IPS-NIHi7 (cell line): ENCODE measurements at regions not wholly inside any gene's neighbourhood (a gene's known extent, or its start where the extent isn't known, plus 50 kb on each side); places are given as distances from the start of the nearest gene placed in this dataset.

Experiments
- DNase-seq: peaks from one replicate; pipeline ENCODE4 v3.0.0; 2012; ENCODE audit warnings: mixed read lengths; ENCODE audit errors: extremely low spot score

GRCh38 chr7:79714081-79714480 lies 260.6 kb upstream of the MAGI2 start:
- no peak for DNase-seq

- no peak for DNase-seq
Measured at GRCh38 chr7:79713276-79713675, 259.8 kb upstream of the MAGI2 start.

GRCh38 chr7:79711660-79712059 lies 258.2 kb upstream of the MAGI2 start:
- no peak for DNase-seq

GRCh38 chr7:79709574-79710409 lies 256.3 kb upstream of the MAGI2 start:
- peak; percentile 8 for DNase-seq

GRCh38 chr7:79702116-79702515 lies 248.6 kb upstream of the MAGI2 start:
- no peak for DNase-seq

GRCh38 chr7:79692015-79692414 lies 238.5 kb upstream of the MAGI2 start:
- no peak for DNase-seq

GRCh38 chr7:79691074-79691473 lies 237.6 kb upstream of the MAGI2 start:
- DNase-seq = no peak

GRCh38 chr7:79684384-79684783 lies 230.9 kb upstream of the MAGI2 start:
- DNase-seq = no peak

GRCh38 chr7:79683916-79684315 lies 230.4 kb upstream of the MAGI2 start:
- no peak for DNase-seq

GRCh38 chr7:79683185-79683890 lies 229.9 kb upstream of the MAGI2 start:
- no peak for DNase-seq

GRCh38 chr7:79681454-79681853 lies 228.0 kb upstream of the MAGI2 start:
- DNase-seq = no peak

- DNase-seq = no peak
Measured at GRCh38 chr7:79673969-79674368, 220.5 kb upstream of the MAGI2 start.

- DNase-seq = no peak
Measured at GRCh38 chr7:79673421-79673820, 220.0 kb upstream of the MAGI2 start.

GRCh38 chr7:79668292-79668691 lies 214.8 kb upstream of the MAGI2 start:
- DNase-seq = no peak

GRCh38 chr7:79666472-79666871 lies 213.0 kb upstream of the MAGI2 start:
- no peak for DNase-seq

GRCh38 chr7:79664884-79665676 lies 211.6 kb upstream of the MAGI2 start:
- no peak for DNase-seq

GRCh38 chr7:79658304-79658703 lies 204.8 kb upstream of the MAGI2 start:
- DNase-seq = no peak

GRCh38 chr7:79653136-79653631 lies 199.7 kb upstream of the MAGI2 start:
- DNase-seq = no peak

- no peak for DNase-seq
Measured at GRCh38 chr7:79652619-79653018, 199.2 kb upstream of the MAGI2 start.

- DNase-seq = no peak
Measured at GRCh38 chr7:79647711-79648110, 194.2 kb upstream of the MAGI2 start.

- DNase-seq = no peak
Measured at GRCh38 chr7:79646278-79646677, 192.8 kb upstream of the MAGI2 start.

GRCh38 chr7:79636849-79637248 lies 183.4 kb upstream of the MAGI2 start:
- no peak for DNase-seq
